Dermis blood vessel endothelial cell (primary cell): ENCODE measurements at regions not wholly inside any gene's neighbourhood (a gene's known extent, or its start where the extent isn't known, plus 50 kb on each side); places are given as distances from the start of the nearest gene placed in this dataset.

ENCODE experiments used
- DNase-seq: peaks from one replicate; pipeline ENCODE4 v3.0.0; 2010

GRCh38 chrX:39176105-39176504 lies 374.8 kb downstream of the MID1IP1 start:
- no peak for DNase-seq

GRCh38 chrX:39189431-39189830 lies 388.2 kb downstream of the MID1IP1 start:
- no peak for DNase-seq

GRCh38 chrX:39194673-39195072 lies 393.4 kb downstream of the MID1IP1 start:
- DNase-seq: no peak

DNA sequence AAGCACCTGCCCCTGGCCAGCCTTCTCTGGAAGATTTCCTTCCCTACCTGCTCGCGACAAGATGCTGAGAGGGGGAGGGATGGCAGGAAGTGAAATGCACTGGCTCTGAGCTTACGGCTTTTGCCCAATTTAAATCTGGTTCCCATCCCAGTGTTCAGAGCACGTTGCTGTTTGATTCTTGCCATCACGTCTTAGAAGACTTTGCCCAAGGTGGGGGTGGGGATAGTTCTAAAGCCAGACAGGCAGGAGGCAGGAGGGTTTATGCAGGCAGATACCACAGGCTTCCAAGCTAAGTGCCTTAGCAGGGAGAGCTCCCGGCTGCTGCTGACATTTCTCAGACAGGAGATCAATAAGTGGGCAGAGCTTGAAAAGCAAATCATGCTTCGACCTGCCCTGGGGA lies 393.9 kb downstream of the MID1IP1 start:
- no peak for DNase-seq

DNA sequence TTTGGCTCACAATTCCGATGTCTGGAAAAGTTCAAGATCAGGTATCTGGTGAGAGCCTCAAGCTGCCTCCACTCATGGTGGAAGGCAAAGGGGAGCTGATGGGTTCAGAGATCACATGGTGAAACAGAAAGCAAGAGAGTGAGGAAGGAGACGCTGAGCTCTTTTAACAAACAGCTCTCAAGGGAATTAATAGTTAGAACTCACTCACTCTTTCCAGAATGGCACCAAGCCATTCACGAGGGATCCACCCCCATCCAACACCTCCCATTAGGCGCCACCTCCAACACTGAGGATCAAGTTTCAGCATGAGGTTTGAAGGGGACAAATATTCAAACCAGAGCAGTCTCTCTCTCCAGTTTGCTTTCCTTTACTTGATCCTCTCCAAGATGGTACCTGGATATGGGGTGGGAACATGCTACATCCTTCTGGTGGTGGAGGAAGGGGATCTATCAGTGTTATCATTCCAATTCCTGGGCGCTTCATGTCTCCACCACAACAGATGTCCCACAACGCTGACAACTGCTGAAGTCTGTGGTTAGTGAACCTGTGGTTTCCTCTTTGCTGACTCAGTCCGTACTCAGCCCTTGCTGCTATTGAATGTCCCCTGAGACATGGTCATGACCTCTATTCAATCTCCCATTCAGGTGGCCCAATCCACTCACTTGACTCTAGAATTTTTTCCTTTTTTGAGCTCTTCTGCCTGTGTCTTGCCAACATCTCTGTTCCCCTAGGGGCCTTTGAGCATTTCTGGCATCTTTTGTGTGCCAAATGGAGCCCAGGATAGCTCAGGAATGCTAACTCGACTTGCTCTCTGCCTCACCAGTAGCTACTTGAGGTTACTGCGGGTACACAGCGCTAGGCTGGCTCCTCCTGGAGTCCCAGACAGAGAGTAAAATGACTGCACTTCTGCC lies 395.2 kb downstream of the MID1IP1 start:
- DNase-seq: no peak

GRCh38 chrX:39199429-39199828 lies 398.2 kb downstream of the MID1IP1 start:
- no peak for DNase-seq

DNA sequence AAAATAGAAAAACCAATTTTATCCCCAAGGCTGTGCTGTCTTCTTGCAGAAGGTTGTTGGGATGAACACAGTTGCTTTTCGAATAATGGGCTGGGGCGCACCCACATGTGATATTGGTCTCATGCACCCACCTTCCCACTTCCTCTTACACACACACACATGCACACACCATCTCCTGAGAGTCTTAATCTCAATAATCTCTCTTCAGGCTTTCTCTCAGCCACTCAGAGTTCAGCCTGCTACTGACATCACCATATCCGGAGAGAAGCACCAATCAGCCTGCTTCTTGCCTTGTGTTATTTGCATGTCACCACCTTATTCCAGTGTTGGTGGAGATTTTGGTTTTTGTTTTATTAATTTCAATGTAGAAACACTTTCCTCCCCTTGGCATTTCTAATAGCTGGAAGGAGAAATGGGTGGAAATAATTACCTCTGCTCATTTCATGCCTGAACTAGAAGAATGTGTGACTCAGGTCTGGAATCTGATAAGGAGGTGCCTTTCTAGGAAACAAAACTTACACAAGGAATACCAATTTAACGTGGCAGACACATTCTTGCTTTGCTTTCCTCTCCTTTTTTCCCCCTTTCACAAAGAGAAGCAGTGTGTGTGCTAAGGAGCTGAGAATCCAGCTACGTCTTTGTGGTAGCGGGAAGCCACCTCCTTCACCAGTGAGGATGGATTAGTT lies 400.2 kb downstream of the MID1IP1 start:
- no peak for DNase-seq

DNA sequence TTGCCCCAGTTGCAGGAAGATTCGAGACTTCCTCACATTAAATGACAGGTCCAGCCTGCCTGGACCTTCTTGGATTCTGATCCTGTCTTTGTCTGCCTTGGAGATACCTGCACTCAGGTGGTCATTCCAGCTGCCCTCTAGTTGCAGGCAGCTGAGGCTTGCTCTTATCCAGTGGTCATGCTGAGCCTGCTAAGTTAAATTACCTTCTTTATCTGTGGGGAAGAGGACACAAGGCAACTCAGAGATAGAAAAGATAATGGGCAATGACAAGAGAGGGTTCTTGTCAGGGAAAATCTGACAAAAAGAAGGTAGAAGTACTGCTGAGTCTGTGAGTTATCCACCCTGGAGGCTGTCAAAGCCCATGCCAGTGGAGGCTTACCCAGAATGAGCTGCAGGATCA lies 401.4 kb downstream of the MID1IP1 start:
- DNase-seq: no peak

DNA sequence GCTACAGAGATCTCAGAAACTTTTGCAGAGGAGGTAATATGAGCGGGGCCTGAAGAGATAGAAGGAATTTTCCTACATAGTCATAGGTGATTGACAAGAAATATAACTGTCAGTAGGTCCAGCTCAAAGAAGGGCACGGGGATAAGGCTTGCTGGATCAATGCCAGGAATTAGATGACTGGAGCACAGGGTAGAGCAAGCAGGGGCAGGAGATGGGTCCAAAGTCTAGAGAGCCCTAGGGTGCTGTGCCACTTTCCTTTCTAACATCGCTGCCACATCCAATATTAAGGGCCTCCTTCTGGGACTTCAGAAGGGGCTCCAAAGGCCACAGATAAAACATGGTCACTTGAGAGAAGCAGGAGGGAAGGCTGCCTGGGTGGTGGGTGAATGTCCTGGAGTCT lies 402.2 kb downstream of the MID1IP1 start:
- no peak for DNase-seq

DNA sequence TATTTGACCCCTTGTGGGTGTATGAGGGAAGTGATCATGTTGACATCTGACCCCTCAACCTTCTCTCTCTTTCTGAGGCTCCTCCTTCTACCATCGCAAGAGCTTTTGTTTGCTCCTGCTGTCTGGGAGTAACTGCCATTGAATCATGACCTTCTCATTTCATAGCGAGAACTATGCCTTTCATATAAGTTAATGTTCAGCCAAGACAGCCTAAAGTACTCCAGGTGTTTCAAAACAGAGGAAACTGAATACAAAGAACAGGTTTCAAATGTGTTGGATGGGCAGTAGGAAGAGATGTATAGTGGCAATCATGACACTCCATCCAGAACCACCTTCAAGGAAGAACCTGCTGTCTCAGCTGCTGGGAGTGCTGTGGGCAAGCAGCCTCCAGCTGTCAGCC lies 403.1 kb downstream of the MID1IP1 start:
- DNase-seq: no peak

GRCh38 chrX:39204945-39205344 lies 403.7 kb downstream of the MID1IP1 start:
- DNase-seq: no peak

- no peak for DNase-seq
Measured at GRCh38 chrX:39205467-39205866, 404.2 kb downstream of the MID1IP1 start.

DNA sequence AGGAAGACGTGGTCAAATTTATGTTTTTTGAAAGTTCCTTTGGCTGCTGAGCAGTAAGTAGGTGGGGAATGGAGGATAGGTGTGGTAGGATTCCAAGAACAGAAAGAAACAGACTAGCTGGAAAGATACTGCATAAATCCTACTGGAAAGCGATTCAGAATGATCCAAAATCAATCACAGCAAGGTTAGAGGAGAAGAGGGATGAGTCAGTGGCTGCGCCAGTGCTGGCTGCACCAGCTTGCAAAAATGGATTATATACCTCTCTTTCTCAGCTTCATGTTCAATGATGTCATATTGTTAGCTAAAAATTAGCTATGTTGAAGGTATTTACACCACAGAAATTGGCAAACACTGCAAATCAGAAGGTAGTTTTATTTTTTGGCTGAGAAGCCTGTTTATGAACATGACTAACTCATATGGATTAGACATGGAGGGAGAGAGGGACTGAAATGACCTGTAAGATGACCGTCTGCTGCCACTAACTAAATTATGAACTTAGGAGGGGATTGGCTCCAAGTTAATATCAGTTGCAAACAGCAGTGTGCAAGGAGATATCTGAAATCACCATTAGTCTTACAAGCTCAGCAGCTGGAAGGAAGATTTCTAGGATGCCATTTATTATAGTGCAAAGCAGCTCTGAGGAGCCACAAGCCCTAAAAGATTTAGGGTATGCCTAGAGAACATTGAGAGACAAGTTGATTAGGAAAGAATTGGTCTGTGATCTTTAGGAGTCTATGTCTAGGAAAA lies 405.3 kb downstream of the MID1IP1 start:
- no peak for DNase-seq

DNA sequence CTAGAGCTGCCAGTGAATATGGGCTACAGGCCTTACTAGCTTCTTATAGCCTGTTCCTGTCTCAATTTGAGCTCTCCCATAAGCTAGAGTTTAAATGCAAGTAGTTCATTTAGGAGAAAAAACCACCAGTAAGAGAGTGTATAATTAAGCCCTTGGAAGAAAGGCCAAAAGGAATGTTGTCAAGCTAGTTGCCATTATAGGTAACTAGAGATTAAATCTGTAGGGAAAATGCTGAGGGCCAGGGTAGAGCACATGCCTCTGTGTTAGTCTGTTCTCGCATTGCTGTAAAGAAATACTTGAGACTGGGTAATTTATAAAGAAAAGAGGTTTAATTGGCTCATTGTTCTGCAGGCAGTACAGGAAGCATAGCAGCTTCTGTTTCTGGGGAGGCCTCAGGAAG lies 410.2 kb downstream of the MID1IP1 start:
- DNase-seq: no peak

DNA sequence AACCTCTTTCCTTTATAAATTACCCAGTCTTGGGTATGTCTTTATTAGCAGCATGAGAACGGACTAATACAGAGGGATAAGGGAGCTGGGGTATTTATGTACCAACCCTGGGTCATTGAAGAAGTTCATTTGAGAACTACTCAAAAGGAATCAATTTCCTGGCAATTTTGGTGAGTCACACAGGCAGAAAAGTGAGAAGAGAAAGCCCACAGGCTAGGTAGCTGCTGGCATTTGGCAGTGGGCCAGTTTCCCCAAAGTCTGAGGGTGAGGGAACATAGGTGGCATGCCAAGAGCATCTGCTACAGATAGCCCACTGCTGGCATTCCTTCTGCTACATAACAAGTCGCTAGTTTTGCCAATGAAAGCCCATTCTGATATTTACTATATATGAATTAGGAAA lies 411.2 kb downstream of the MID1IP1 start:
- DNase-seq: no peak

DNA sequence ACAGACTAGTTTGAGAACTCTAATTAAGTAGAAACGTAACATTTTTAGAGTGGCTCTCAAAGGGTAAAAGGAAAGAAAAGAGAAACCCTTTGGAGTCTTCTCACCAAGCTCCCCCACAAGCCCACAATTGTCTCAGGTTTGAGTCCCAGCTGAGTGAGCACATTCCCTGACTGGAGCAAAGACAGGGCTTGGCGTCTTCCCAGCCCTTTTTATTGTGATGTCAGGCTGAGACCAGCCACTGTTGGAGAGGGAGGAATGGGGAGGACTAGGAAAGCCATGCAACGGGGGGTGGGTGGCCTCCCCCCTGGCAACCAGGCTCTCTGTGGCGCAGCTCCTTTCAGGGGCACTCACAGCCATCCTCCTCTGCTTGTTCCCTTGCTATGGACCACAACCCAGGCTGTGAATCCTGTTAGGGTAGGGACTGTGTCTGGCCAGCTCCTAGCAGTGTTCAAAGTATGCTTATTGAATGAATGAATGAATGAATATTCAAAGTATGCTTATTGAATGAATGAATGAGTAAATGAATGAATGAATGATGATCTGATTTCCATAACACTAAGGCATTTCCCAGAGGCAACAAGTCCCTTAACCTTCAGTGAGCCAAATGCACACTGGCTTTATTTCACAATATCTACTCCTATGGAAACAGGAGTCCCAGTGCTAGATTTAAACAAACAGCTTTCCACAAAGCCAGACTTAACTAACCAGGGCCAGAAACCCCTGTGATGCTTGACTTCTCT lies 413.3 kb downstream of the MID1IP1 start:
- no peak for DNase-seq

GRCh38 chrX:39220952-39221351 lies 419.7 kb downstream of the MID1IP1 start:
- no peak for DNase-seq

- no peak for DNase-seq
Measured at GRCh38 chrX:39222346-39223113, 421.3 kb downstream of the MID1IP1 start.

GRCh38 chrX:39226251-39226650 lies 425.0 kb downstream of the MID1IP1 start:
- DNase-seq: no peak

DNA sequence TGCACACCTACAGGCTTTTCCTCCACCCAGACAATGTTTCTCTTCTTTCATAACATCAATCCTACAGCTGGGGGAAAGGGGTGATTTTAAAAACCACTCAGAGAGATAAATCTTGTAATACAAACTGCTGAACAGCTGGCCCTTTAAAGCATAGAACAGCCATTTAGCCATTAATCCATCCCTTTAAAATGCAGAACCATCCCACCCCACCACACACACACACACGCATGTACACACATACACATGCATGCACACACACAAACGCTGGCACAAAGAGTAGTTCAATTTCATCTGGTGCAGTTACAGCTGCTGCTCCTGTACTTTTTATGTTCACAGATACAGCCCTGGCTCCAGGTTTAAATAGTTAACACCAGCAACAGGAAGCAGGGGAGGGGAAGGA lies 426.1 kb downstream of the MID1IP1 start:
- DNase-seq: no peak

DNA sequence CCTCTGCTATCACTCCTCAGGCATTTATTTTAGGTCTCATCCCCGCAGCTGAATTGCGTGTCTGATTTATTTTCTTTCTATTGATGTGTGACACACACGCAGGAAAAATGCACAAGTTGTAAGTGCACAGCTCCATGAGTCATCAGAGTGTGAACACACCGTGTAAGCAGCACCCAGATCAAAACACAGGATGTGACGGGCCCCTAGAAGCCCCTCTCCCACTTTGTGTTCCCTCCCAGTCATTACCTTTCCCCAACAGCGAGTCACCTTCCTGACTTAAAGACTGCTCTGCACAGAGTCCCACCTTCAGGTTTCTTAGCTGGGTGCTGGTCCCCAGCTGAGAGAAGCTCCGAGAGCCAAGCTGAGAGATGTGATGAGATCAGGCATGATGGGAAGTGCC lies 436.7 kb downstream of the MID1IP1 start:
- no peak for DNase-seq

DNA sequence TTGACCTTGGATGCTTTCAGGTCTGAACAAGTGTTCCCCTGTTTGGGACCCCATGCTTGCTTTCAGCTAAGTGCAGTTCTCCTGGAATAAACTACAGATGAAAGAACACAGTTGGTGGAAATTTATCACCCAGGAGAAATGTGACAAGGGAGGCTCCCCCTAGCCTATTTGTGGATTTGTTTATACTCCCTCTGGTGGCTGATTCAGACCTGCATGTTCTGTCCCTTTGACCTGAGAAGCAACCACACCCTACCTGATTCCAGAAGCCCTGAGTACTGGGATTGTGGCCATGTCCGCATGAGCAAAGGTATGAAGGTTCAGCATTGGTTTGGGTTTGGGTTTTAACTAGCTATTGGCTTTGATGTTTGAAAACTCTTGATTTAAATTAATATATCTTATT lies 440.9 kb downstream of the MID1IP1 start:
- DNase-seq: peak; percentile 26
